WTC11 (cell line): ENCODE measurements at regions not wholly inside any gene's neighbourhood (a gene's known extent, or its start where the extent isn't known, plus 50 kb on each side); places are given as distances from the start of the nearest gene placed in this dataset.

Experiments used
- ATAC-seq: fragments of 200-7000 bp; cut with Tn5 transposase; 2 replicates; pipeline ENCODE4 v1.10.0; 2021; ENCODE audit warnings: mild to moderate bottlenecking, moderate library complexity
- CTCF ChIA-PET: fragments of 300-600 bp; sonication (Branson Sonifier 250); formaldehyde crosslinking; loops from one replicate; lab custom pipeline; 2021; ENCODE audit warnings: antibody characterized with exemption; lab: Charles Lee
- POLR2A ChIA-PET: fragments of 350-600 bp; sonication (Branson Sonifier 250); formaldehyde crosslinking; loops from one replicate; lab custom pipeline; 2021; ENCODE audit warnings: antibody characterized with exemption; lab: Charles Lee
- DNase-seq: peaks from one replicate; pipeline ENCODE4 v3.0.0; 2021; ENCODE audit warnings: low spot score
- H3K27ac Mint-ChIP-seq: 2 replicates; pipeline ENCODE4 v1.8.0; 2021; ENCODE audit warnings: mixed read lengths
- H3K27me3 Mint-ChIP-seq: 2 replicates; pipeline ENCODE4 v1.8.0; 2021; ENCODE audit warnings: low read depth, mild to moderate bottlenecking, moderate library complexity, mixed read lengths
- H3K36me3 Mint-ChIP-seq: 2 replicates; pipeline ENCODE4 v1.8.0; 2021; ENCODE audit warnings: mixed read lengths
- H3K4me1 Mint-ChIP-seq: 2 replicates; pipeline ENCODE4 v1.8.0; 2022; ENCODE audit warnings: mixed read lengths
- H3K4me3 Mint-ChIP-seq: 2 replicates; pipeline ENCODE4 v1.8.0; 2021; ENCODE audit warnings: mild to moderate bottlenecking, moderate library complexity, mixed read lengths
- H3K9me3 Mint-ChIP-seq: 2 replicates; pipeline ENCODE4 v1.8.0; 2021; ENCODE audit warnings: mixed read lengths
- ATF2 ChIP-seq: sonication (generic); formaldehyde crosslinking; IDR thresholded peaks from 2 replicates; pipeline ENCODE4 v1.8.1; 2022; ENCODE audit warnings: low read depth, missing genetic modification reagents, borderline replicate concordance
- ATF3 ChIP-seq: sonication (generic); formaldehyde crosslinking; conservative IDR thresholded peaks from 2 replicates; pipeline ENCODE4 v1.8.1; 2022; ENCODE audit warnings: mild to moderate bottlenecking, missing genetic modification reagents
- CREM ChIP-seq: sonication (generic); formaldehyde crosslinking; IDR thresholded peaks from 2 replicates; pipeline ENCODE4 v1.8.1; 2022; ENCODE audit warnings: mild to moderate bottlenecking, missing genetic modification reagents, moderate library complexity
- E2F1 ChIP-seq: sonication (generic); formaldehyde crosslinking; IDR thresholded peaks from 2 replicates; pipeline ENCODE4 v1.8.0; 2022; ENCODE audit warnings: mild to moderate bottlenecking, missing genetic modification reagents
- E2F5 ChIP-seq: sonication (generic); formaldehyde crosslinking; IDR thresholded peaks from 2 replicates; pipeline ENCODE4 v1.8.1; 2022; ENCODE audit warnings: mild to moderate bottlenecking, moderate library complexity, missing genetic modification reagents
- ELF4 ChIP-seq: sonication (generic); formaldehyde crosslinking; IDR thresholded peaks from 2 replicates; pipeline ENCODE4 v1.8.1; 2022; ENCODE audit warnings: low read depth, mild to moderate bottlenecking, moderate library complexity, missing genetic modification reagents
- FOXP1 ChIP-seq: sonication (generic); formaldehyde crosslinking; IDR thresholded peaks from 2 replicates; pipeline ENCODE4 v1.8.0; 2022; ENCODE audit warnings: missing genetic modification reagents, mild to moderate bottlenecking, moderate library complexity, borderline replicate concordance
- GRHL2 ChIP-seq: fragments of 250-450 bp; sonication (Bioruptor Pico); IDR thresholded peaks from 2 replicates; pipeline ENCODE4 v1.8.0; 2022; ENCODE audit warnings: mild to moderate bottlenecking, moderate library complexity; ENCODE audit not compliant: insufficient replicate concordance, severe bottlenecking
- IRF1 ChIP-seq: sonication (generic); formaldehyde crosslinking; IDR thresholded peaks from 2 replicates; pipeline ENCODE4 v1.8.0; 2023; ENCODE audit warnings: missing genetic modification reagents
- JAZF1 ChIP-seq: fragments of 250-450 bp; sonication (Bioruptor Pico); IDR thresholded peaks from 2 replicates; pipeline ENCODE4 v1.9.0; 2021; ENCODE audit warnings: moderate library complexity, mild to moderate bottlenecking, inconsistent platforms
- MXD4 ChIP-seq: fragments of 250-450 bp; sonication (Bioruptor Pico); IDR thresholded peaks from 2 replicates; pipeline ENCODE4 v1.8.0; 2021; ENCODE audit warnings: mild to moderate bottlenecking, moderate library complexity, borderline replicate concordance
- NFATC4 ChIP-seq: fragments of 250-450 bp; sonication (Bioruptor Pico); IDR thresholded peaks from 2 replicates; pipeline ENCODE4 v1.9.0; 2021; ENCODE audit warnings: mild to moderate bottlenecking
- NFYB ChIP-seq: sonication (generic); formaldehyde crosslinking; conservative IDR thresholded peaks from 2 replicates; pipeline ENCODE4 v1.8.0; 2022; ENCODE audit warnings: low read depth, missing genetic modification reagents
- NR2C2 ChIP-seq: sonication (generic); formaldehyde crosslinking; IDR thresholded peaks from 2 replicates; pipeline ENCODE4 v1.8.0; 2022; ENCODE audit warnings: mild to moderate bottlenecking, missing genetic modification reagents
- PRDM15 ChIP-seq: sonication (generic); formaldehyde crosslinking; IDR thresholded peaks from 2 replicates; pipeline ENCODE4 v1.8.0; 2022; ENCODE audit warnings: missing genetic modification reagents
- PREB ChIP-seq: sonication (generic); formaldehyde crosslinking; IDR thresholded peaks from 2 replicates; pipeline ENCODE4 v1.8.1; 2022; ENCODE audit warnings: mild to moderate bottlenecking, missing genetic modification reagents, moderate library complexity, borderline replicate concordance
- SMAD3 ChIP-seq: sonication (generic); formaldehyde crosslinking; IDR thresholded peaks from 2 replicates; pipeline ENCODE4 v1.8.0; 2022; ENCODE audit warnings: missing genetic modification reagents, mild to moderate bottlenecking, borderline replicate concordance
- TCF7 ChIP-seq: sonication (generic); formaldehyde crosslinking; IDR thresholded peaks from 2 replicates; pipeline ENCODE4 v1.8.0; 2022; ENCODE audit warnings: mild to moderate bottlenecking, low read depth, missing genetic modification reagents, moderate library complexity
- USF1 ChIP-seq: sonication (generic); formaldehyde crosslinking; IDR thresholded peaks from 2 replicates; pipeline ENCODE4 v1.8.0; 2022; ENCODE audit warnings: mild to moderate bottlenecking, missing genetic modification reagents
- USF2 ChIP-seq: sonication (generic); formaldehyde crosslinking; IDR thresholded peaks from 2 replicates; pipeline ENCODE4 v1.8.1; 2023; ENCODE audit warnings: mild to moderate bottlenecking, missing genetic modification reagents, moderate library complexity
- ZNF219 ChIP-seq: sonication (generic); formaldehyde crosslinking; IDR thresholded peaks from 2 replicates; pipeline ENCODE4 v1.8.0; 2023; ENCODE audit warnings: missing genetic modification reagents, mild to moderate bottlenecking, borderline replicate concordance

- TF ChIP-seq E2F5 (CRISPR knock-in tag), result no peak
- no peak for TF ChIP-seq NFYB
- TF ChIP-seq TCF7 (CRISPR knock-in tag), result no peak
- TF ChIP-seq ATF3, result no peak
- TF ChIP-seq ELF4 (CRISPR knock-in tag), result no peak
- TF ChIP-seq SMAD3 (CRISPR knock-in tag), result no peak
Measured at GRCh38 chr4:132737344-132737743, 411.8 kb upstream of the PCDH10 start (continued).

GRCh38 chr4:132759199-132759780, 389.8 kb upstream of the PCDH10 start:
- DNase-seq (no peak), ATAC-seq (no peak)
- H3K4me1 Mint-ChIP-seq, result no peaks in the 10 kb centered on the region
- H3K27me3 Mint-ChIP-seq, result no peaks in the 10 kb centered on the region
- no peaks in the 10 kb centered on the region for H3K36me3 Mint-ChIP-seq
- no peak for TF ChIP-seq IRF1 (CRISPR knock-in tag)
- TF ChIP-seq CREM (CRISPR knock-in tag), result no peak
- TF ChIP-seq GRHL2, result no peak
- no peak for TF ChIP-seq NR2C2 (CRISPR knock-in tag)
- TF ChIP-seq USF1, result no peak
- no peak for TF ChIP-seq JAZF1 (CRISPR knock-in tag)
- ChIA-PET CTCF (no interaction called here), POLR2A (no interaction called here)
- no peak overlapping the region for H3K27ac Mint-ChIP-seq
- H3K4me3 Mint-ChIP-seq, result no peak overlapping the region
- H3K9me3 Mint-ChIP-seq, result no peaks in the 10 kb centered on the region

- H3K27me3 Mint-ChIP-seq, result no peaks in the 10 kb centered on the region
- no peak for DNase-seq
- no peak for TF ChIP-seq FOXP1
- TF ChIP-seq PRDM15 (CRISPR knock-in tag), result no peak
- TF ChIP-seq SMAD3 (CRISPR knock-in tag), result no peak
- TF ChIP-seq USF2 (CRISPR knock-in tag), result no peak
- no peak for TF ChIP-seq PREB (CRISPR knock-in tag)
- TF ChIP-seq MXD4 (CRISPR knock-in tag), result no peak
- TF ChIP-seq E2F1 (CRISPR knock-in tag), result no peak
- no peak for TF ChIP-seq NFATC4 (CRISPR knock-in tag)
- no peak for TF ChIP-seq ZNF219 (CRISPR knock-in tag)
- no peak for TF ChIP-seq ATF2 (CRISPR knock-in tag)
- TF ChIP-seq, all 79 proteins: peak for 0
- no peaks in the 10 kb centered on the region for H3K36me3 Mint-ChIP-seq
- H3K4me3 Mint-ChIP-seq, result no peak overlapping the region
- H3K4me1 Mint-ChIP-seq, result no peaks in the 10 kb centered on the region
- H3K9me3 Mint-ChIP-seq, result no peaks in the 10 kb centered on the region
- H3K27ac Mint-ChIP-seq, result no peak overlapping the region
- no peak for ATAC-seq
- ChIA-PET CTCF (interaction anchor here (0.6 kb wide), 1 partner anchor 383 kb away, joined by 3 read pairs; no protein-coding TSS in a partner anchor), POLR2A (no interaction called here)
Measured at GRCh38 chr4:132763465-132763864, 385.6 kb upstream of the PCDH10 start.
